ENCODE measurements at regions not wholly inside any gene's neighbourhood (a gene's known extent, or its start where the extent isn't known, plus 50 kb on each side); places are given as distances from the start of the nearest gene placed in this dataset.

DNA sequence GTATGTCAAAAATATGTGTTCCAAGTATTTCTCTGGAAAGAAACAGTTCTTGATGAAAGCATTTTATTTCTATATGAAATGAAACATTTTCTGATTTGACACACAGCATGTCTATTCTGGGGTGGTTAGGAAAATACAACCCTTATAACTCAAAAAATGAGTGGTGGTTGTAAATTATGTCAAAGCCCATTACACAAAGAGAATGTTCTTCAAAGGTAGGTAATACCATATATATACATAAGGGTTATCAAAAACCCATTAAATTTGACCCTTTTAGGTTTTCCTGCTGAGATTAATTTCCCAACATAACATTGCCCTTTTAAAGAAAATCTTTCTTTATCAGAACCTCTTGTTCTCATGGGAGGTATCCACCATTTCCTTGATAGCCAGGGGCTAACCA, 420.5 kb upstream of the TECRL start:
- TF ChIP-seq, protein P1, sequence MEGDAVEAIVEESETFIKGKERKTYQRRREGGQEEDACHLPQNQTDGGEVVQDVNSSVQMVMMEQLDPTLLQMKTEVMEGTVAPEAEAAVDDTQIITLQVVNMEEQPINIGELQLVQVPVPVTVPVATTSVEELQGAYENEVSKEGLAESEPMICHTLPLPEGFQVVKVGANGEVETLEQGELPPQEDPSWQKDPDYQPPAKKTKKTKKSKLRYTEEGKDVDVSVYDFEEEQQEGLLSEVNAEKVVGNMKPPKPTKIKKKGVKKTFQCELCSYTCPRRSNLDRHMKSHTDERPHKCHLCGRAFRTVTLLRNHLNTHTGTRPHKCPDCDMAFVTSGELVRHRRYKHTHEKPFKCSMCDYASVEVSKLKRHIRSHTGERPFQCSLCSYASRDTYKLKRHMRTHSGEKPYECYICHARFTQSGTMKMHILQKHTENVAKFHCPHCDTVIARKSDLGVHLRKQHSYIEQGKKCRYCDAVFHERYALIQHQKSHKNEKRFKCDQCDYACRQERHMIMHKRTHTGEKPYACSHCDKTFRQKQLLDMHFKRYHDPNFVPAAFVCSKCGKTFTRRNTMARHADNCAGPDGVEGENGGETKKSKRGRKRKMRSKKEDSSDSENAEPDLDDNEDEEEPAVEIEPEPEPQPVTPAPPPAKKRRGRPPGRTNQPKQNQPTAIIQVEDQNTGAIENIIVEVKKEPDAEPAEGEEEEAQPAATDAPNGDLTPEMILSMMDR (conservative IDR thresholded peaks at IDR 0.05), result no peak
- TF ChIP-seq ZFX (IDR thresholded peaks at IDR 0.05), result no peak
